GM12878 (cell line): ENCODE measurements at regions not wholly inside any gene's neighbourhood (a gene's known extent, or its start where the extent isn't known, plus 50 kb on each side); places are given as distances from the start of the nearest gene placed in this dataset.

Experiments
- BRCA1 ChIP-seq: IDR thresholded peaks from 2 replicates; pipeline ENCODE4 v1.6.1; 2011; ENCODE audit warnings: low read depth, low read length, improper control_type of control experiment
- CREM ChIP-seq: IDR thresholded peaks from 2 replicates; pipeline ENCODE4 v1.6.1; 2014; ENCODE audit warnings: antibody characterized with exemption, low read depth
- CTCF ChIP-seq, 3 experiments: IDR thresholded peaks in 2 of 3; conservative IDR thresholded peaks in 1 of 3; 2 replicates each; pipeline ENCODE4 v1.5.1; 2011; ENCODE audit warnings: low read depth in 3 of 3, low read length in 3 of 3, mild to moderate bottlenecking in 3 of 3, control low read depth in 2 of 3, moderate library complexity in 2 of 3, inconsistent platforms in 1 of 3, mixed read lengths in 1 of 3; ENCODE audit not compliant: control insufficient read depth in 2 of 3, insufficient read depth in 1 of 3; ENCODE audit errors: extremely low read depth in 1 of 3
- HDGF ChIP-seq: fragments of 450-650 bp; IDR thresholded peaks from 2 replicates; pipeline ENCODE4 v1.6.1; 2016; ENCODE audit warnings: antibody characterized with exemption
- MXI1 ChIP-seq: fragments of 150-350 bp; IDR thresholded peaks from 2 replicates; pipeline ENCODE4 v1.6.1; 2011; ENCODE audit warnings: low read depth, mild to moderate bottlenecking, inconsistent platforms, low read length, improper control_type of control experiment
- NFYB ChIP-seq: IDR thresholded peaks from 2 replicates; pipeline ENCODE4 v1.6.1; 2011; ENCODE audit warnings: low read depth, mild to moderate bottlenecking, low read length, improper control_type of control experiment, moderate library complexity; ENCODE audit not compliant: insufficient read depth
- POLR2A ChIP-seq: IDR thresholded peaks from 2 replicates; pipeline ENCODE4 v1.6.1; 2011; ENCODE audit warnings: low read depth, mild to moderate bottlenecking, low read length
- POU2F2 ChIP-seq: IDR thresholded peaks from 3 replicates; pipeline ENCODE4 v1.6.1; 2011; ENCODE audit warnings: low read depth, mild to moderate bottlenecking, low read length, borderline replicate concordance
- SIN3A ChIP-seq: IDR thresholded peaks from 2 replicates; pipeline ENCODE4 v1.6.1; 2012; ENCODE audit warnings: low read depth, low read length, improper control_type of control experiment
- ZNF384 ChIP-seq: IDR thresholded peaks from 2 replicates; pipeline ENCODE4 v1.6.1; 2012; ENCODE audit warnings: low read depth, mild to moderate bottlenecking, low read length, improper control_type of control experiment, borderline replicate concordance
- TF ChIP-seq, protein P1 (sequence below): fragments of 450-650 bp; IDR thresholded peaks from 2 replicates; pipeline ENCODE4 v1.6.1; 2017; ENCODE audit warnings: mild to moderate bottlenecking, low read depth, inconsistent platforms; ENCODE audit not compliant: poor library complexity, severe bottlenecking
- TF ChIP-seq, protein P2 (sequence below): fragments of 450-650 bp; IDR thresholded peaks from 2 replicates; pipeline ENCODE4 v1.6.1; 2016; ENCODE audit warnings: mild to moderate bottlenecking
- TF ChIP-seq, protein P3 (sequence below): IDR thresholded peaks from 2 replicates; pipeline ENCODE4 v1.6.1; 2012; ENCODE audit warnings: mild to moderate bottlenecking, low read depth, low read length

GRCh38 chr12:61367281-61367785, 892.9 kb upstream of the USP15 start:
- TF ChIP-seq HDGF (no peak), CTCF (IDR thresholded peaks at IDR 0.05 in 2 of 3, conservative IDR thresholded peaks at IDR 0.05 in 1 of 3; ENCODE audit: control insufficient read depth in 2 of 3, extremely low read depth in 1 of 3, insufficient read depth in 1 of 3, low read depth in 3 of 3, low read length in 3 of 3) (no peak), POU2F2 (no peak), SIN3A (no peak), ZNF384 (no peak), CREM (no peak), BRCA1 (no peak), POLR2A (no peak), NFYB (no peak), MXI1 (no peak)
- TF ChIP-seq, protein P1, sequence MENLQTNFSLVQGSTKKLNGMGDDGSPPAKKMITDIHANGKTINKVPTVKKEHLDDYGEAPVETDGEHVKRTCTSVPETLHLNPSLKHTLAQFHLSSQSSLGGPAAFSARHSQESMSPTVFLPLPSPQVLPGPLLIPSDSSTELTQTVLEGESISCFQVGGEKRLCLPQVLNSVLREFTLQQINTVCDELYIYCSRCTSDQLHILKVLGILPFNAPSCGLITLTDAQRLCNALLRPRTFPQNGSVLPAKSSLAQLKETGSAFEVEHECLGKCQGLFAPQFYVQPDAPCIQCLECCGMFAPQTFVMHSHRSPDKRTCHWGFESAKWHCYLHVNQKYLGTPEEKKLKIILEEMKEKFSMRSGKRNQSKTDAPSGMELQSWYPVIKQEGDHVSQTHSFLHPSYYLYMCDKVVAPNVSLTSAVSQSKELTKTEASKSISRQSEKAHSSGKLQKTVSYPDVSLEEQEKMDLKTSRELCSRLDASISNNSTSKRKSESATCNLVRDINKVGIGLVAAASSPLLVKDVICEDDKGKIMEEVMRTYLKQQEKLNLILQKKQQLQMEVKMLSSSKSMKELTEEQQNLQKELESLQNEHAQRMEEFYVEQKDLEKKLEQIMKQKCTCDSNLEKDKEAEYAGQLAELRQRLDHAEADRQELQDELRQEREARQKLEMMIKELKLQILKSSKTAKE: no peak
- TF ChIP-seq, protein P2, sequence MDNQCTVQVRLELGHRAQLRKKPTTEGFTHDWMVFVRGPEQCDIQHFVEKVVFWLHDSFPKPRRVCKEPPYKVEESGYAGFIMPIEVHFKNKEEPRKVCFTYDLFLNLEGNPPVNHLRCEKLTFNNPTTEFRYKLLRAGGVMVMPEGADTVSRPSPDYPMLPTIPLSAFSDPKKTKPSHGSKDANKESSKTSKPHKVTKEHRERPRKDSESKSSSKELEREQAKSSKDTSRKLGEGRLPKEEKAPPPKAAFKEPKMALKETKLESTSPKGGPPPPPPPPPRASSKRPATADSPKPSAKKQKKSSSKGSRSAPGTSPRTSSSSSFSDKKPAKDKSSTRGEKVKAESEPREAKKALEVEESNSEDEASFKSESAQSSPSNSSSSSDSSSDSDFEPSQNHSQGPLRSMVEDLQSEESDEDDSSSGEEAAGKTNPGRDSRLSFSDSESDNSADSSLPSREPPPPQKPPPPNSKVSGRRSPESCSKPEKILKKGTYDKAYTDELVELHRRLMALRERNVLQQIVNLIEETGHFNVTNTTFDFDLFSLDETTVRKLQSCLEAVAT: no peak
- TF ChIP-seq, protein P3, sequence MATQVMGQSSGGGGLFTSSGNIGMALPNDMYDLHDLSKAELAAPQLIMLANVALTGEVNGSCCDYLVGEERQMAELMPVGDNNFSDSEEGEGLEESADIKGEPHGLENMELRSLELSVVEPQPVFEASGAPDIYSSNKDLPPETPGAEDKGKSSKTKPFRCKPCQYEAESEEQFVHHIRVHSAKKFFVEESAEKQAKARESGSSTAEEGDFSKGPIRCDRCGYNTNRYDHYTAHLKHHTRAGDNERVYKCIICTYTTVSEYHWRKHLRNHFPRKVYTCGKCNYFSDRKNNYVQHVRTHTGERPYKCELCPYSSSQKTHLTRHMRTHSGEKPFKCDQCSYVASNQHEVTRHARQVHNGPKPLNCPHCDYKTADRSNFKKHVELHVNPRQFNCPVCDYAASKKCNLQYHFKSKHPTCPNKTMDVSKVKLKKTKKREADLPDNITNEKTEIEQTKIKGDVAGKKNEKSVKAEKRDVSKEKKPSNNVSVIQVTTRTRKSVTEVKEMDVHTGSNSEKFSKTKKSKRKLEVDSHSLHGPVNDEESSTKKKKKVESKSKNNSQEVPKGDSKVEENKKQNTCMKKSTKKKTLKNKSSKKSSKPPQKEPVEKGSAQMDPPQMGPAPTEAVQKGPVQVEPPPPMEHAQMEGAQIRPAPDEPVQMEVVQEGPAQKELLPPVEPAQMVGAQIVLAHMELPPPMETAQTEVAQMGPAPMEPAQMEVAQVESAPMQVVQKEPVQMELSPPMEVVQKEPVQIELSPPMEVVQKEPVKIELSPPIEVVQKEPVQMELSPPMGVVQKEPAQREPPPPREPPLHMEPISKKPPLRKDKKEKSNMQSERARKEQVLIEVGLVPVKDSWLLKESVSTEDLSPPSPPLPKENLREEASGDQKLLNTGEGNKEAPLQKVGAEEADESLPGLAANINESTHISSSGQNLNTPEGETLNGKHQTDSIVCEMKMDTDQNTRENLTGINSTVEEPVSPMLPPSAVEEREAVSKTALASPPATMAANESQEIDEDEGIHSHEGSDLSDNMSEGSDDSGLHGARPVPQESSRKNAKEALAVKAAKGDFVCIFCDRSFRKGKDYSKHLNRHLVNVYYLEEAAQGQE: no peak
